GM21529 (cell line): ENCODE measurements at regions not wholly inside any gene's neighbourhood (a gene's known extent, or its start where the extent isn't known, plus 50 kb on each side); places are given as distances from the start of the nearest gene placed in this dataset.

Experiments used
- ATAC-seq: cut with Tn5 transposase; IDR thresholded peaks from one replicate; pipeline ENCODE4 v1.9.1; 2021; ENCODE audit not compliant: unreplicated experiment

GRCh38 chr13:82867284-82867683 is 1015.0 kb downstream of the SLITRK1 start:
- ATAC-seq = no peak

- no peak for ATAC-seq
These were observed 1031.6 kb downstream of the SLITRK1 start for GRCh38 chr13:82850644-82851043.

GRCh38 chr13:82848766-82849165 is 1033.5 kb downstream of the SLITRK1 start:
- no peak for ATAC-seq

- no peak for ATAC-seq
These were observed 1034.7 kb downstream of the SLITRK1 start for GRCh38 chr13:82847595-82847994.

GRCh38 chr13:82833923-82834322 is 1048.4 kb downstream of the SLITRK1 start:
- no peak for ATAC-seq

GRCh38 chr13:82829040-82829439 is 1053.2 kb downstream of the SLITRK1 start:
- no peak for ATAC-seq

- ATAC-seq = no peak
These were observed 1054.5 kb downstream of the SLITRK1 start for GRCh38 chr13:82827724-82828123.

- no peak for ATAC-seq
These were observed 1059.3 kb downstream of the SLITRK1 start for GRCh38 chr13:82822935-82823334.

- no peak for ATAC-seq
These were observed 1065.1 kb downstream of the SLITRK1 start for GRCh38 chr13:82817133-82817532.

GRCh38 chr13:82815791-82816190 is 1066.5 kb downstream of the SLITRK1 start:
- ATAC-seq = no peak

GRCh38 chr13:82803341-82803740 is 1078.9 kb downstream of the SLITRK1 start:
- ATAC-seq = no peak

GRCh38 chr13:82802528-82802927 is 1079.7 kb downstream of the SLITRK1 start:
- no peak for ATAC-seq

- ATAC-seq = no peak
These were observed 1081.9 kb downstream of the SLITRK1 start for GRCh38 chr13:82800391-82800790.

GRCh38 chr13:82797876-82798275 is 1084.4 kb downstream of the SLITRK1 start:
- ATAC-seq = no peak

GRCh38 chr13:82791035-82791434 is 1091.2 kb downstream of the SLITRK1 start:
- ATAC-seq = no peak

- no peak for ATAC-seq
These were observed 1109.5 kb downstream of the SLITRK1 start for GRCh38 chr13:82772816-82773215.

GRCh38 chr13:82766732-82767321 is 1115.4 kb downstream of the SLITRK1 start:
- no peak for ATAC-seq

- ATAC-seq = no peak
These were observed 1124.2 kb downstream of the SLITRK1 start for GRCh38 chr13:82758044-82758443.

- ATAC-seq = no peak
These were observed 1131.1 kb downstream of the SLITRK1 start for GRCh38 chr13:82751206-82751605.

GRCh38 chr13:82749551-82749950 is 1132.7 kb downstream of the SLITRK1 start:
- no peak for ATAC-seq

GRCh38 chr13:82747958-82748357 is 1134.3 kb downstream of the SLITRK1 start:
- no peak for ATAC-seq

- no peak for ATAC-seq
These were observed 1135.0 kb downstream of the SLITRK1 start for GRCh38 chr13:82747291-82747690.

- no peak for ATAC-seq
These were observed 1141.8 kb downstream of the SLITRK1 start for GRCh38 chr13:82740442-82740841.
